Peyer's patch (tissue), 4 donors: ENCODE measurements at regions not wholly inside any gene's neighbourhood (a gene's known extent, or its start where the extent isn't known, plus 50 kb on each side); places are given as distances from the start of the nearest gene placed in this dataset.

Source experiments
- DNase-seq, 3 donors: peaks; one replicate each; pipeline ENCODE4 v3.0.0-alpha.2; 2017 to 2019
- H3K27ac ChIP-seq, 4 donors: fragments of 200-600 bp; sonication (generic); one replicate each; pipeline ENCODE4 v1.5.1; 2016 to 2019
- H3K27me3 ChIP-seq, 2 donors: fragments of 200-600 bp; sonication (generic); one replicate each; pipeline ENCODE4 v1.5.1; 2019
- H3K36me3 ChIP-seq, 3 donors: fragments of 200-600 bp; sonication (generic); one replicate each; pipeline ENCODE4 v1.5.1; 2016 to 2019
- H3K4me1 ChIP-seq, 4 donors: fragments of 200-600 bp; sonication (generic); one replicate each; pipeline ENCODE4 v1.5.1; 2016 to 2019
- H3K4me3 ChIP-seq, 4 donors: fragments of 200-600 bp; sonication (generic); 1 replicate in 3 of 4; 2 replicates in 1 of 4; pipeline ENCODE4 v1.5.1; 2016 to 2019; ENCODE audit warnings: mild to moderate bottlenecking in 1 of 4
- H3K9me3 ChIP-seq, 4 donors: fragments of 200-600 bp; sonication (generic); one replicate each; pipeline ENCODE4 v1.5.1; 2016 to 2019; ENCODE audit warnings: mild to moderate bottlenecking in 1 of 4
- CTCF ChIP-seq, 6 experiments: fragments of 450-650 bp in 4 of 6; fragments of 200-600 bp in 2 of 6; sonication (generic) in 1 of 6; IDR thresholded peaks; one replicate each; pipeline ENCODE4 v1.5.1; 2017 to 2019; ENCODE audit warnings: antibody characterized with exemption in 6 of 6, mild to moderate bottlenecking in 3 of 6, moderate library complexity in 1 of 6
- POLR2A ChIP-seq, 2 donors: fragments of 450-650 bp; IDR thresholded peaks; one replicate each; pipeline ENCODE4 v1.5.1; 2017; ENCODE audit warnings: antibody characterized with exemption in 2 of 2, mild to moderate bottlenecking in 2 of 2, moderate library complexity in 2 of 2

GRCh38 chr1:215004121-215004827 lies 78.3 kb upstream of the KCNK2 start:
- no peak overlapping the region for H3K27ac ChIP-seq
- no peak for DNase-seq
- H3K27me3 ChIP-seq: no peaks in the 10 kb centered on the region
- no peaks in the 10 kb centered on the region for H3K4me1 ChIP-seq
- no peak overlapping the region for H3K4me3 ChIP-seq
- TF ChIP-seq POLR2A (IDR thresholded peaks at IDR 0.05) (no peak), CTCF (IDR thresholded peaks at IDR 0.05) (no peak)
- H3K9me3 ChIP-seq: no peaks in the 10 kb centered on the region
- H3K36me3 ChIP-seq: no peaks in the 10 kb centered on the region

- no peak overlapping the region for H3K4me3 ChIP-seq
- no peaks in the 10 kb centered on the region for H3K27me3 ChIP-seq
- no peak overlapping the region for H3K27ac ChIP-seq
- H3K4me1 ChIP-seq: no peaks in the 10 kb centered on the region
- H3K9me3 ChIP-seq: no peaks in the 10 kb centered on the region
- H3K36me3 ChIP-seq: no peaks in the 10 kb centered on the region
- DNase-seq: no peak
- no peak for TF ChIP-seq POLR2A (IDR thresholded peaks at IDR 0.05)
- TF ChIP-seq CTCF (IDR thresholded peaks at IDR 0.05): no peak
These were observed 77.5 kb upstream of the KCNK2 start for GRCh38 chr1:215005078-215005477.

DNA sequence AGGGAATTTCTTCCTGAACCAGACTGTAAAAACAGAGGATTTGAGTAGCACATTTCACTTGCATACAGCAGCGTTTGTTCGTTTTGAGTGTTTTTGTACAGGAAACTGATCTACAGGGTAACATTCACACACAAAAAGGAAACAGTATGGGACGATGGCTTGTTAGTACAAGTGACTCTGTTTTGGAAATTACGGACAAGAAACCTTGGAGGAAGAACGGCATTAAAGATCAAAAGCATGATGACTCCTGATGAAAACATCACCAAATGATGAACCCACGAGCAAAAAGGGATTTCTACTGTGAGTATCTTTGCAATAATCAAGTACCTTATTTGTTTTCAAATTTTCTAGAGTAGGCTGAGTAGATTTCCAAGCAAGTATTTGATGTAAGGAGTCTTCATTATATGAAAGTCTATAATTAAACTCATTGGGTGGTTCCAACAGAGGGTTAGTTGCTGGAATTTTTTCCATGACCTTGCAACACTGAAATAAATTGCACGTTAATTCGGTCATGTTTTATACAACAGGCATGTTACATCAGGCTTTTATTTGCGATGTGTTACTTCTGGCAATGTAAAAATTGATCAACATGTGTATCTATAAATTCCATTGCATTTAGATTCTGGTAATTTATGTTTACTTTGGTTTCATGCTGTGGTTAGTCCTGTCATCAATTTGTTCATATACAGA lies 76.7 kb upstream of the KCNK2 start:
- Histone ChIP-seq H3K27me3 (no peaks in the 10 kb centered on the region), H3K9me3 (no peaks in the 10 kb centered on the region), H3K4me1 (no peaks in the 10 kb centered on the region), H3K27ac (no peak overlapping the region), H3K4me3 (no peak overlapping the region), H3K36me3 (no peaks in the 10 kb centered on the region)
- DNase-seq: no peak
- no peak for TF ChIP-seq POLR2A (IDR thresholded peaks at IDR 0.05)
- no peak for TF ChIP-seq CTCF (IDR thresholded peaks at IDR 0.05)

DNA sequence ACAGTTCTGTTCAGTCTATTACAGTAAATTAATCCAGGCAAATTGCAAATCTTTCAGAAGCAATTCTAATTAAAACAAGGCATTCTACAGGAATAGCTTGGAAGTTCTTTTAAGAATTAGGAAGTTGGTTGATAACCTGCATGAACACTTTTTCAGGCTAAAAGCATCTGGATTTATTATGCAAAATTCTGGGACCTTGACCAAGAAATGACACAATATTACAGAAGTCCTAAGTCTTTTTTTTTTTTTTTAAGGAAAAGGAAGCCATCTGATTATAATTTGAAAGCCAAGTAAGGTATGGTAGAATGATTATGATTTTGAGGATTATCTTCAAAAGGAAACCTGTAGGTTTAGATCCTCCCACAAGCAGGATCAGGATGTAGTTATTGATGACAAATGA lies 74.7 kb upstream of the KCNK2 start:
- no peaks in the 10 kb centered on the region for H3K36me3 ChIP-seq
- H3K27ac ChIP-seq: no peak overlapping the region
- no peaks in the 10 kb centered on the region for H3K4me1 ChIP-seq
- TF ChIP-seq POLR2A (IDR thresholded peaks at IDR 0.05): no peak
- TF ChIP-seq CTCF (IDR thresholded peaks at IDR 0.05): no peak
- no peak for DNase-seq
- no peaks in the 10 kb centered on the region for H3K27me3 ChIP-seq
- no peaks in the 10 kb centered on the region for H3K9me3 ChIP-seq
- H3K4me3 ChIP-seq: no peak overlapping the region

- no peaks in the 10 kb centered on the region for H3K27me3 ChIP-seq
- H3K36me3 ChIP-seq: no peaks in the 10 kb centered on the region
These were observed 64.0 kb upstream of the KCNK2 start for GRCh38 chr1:215018555-215018954.

More at GRCh38 chr1:215018555-215018954, 64.0 kb upstream of the KCNK2 start:
- no peaks in the 10 kb centered on the region for H3K9me3 ChIP-seq
- H3K4me1 ChIP-seq: no peaks in the 10 kb centered on the region
- TF ChIP-seq CTCF (IDR thresholded peaks at IDR 0.05) (no peak), POLR2A (IDR thresholded peaks at IDR 0.05) (no peak)
- no peak overlapping the region for H3K4me3 ChIP-seq
- DNase-seq: no peak
- no peak overlapping the region for H3K27ac ChIP-seq
